Upper lobe of left lung (tissue), 6 donors: ENCODE measurements at regions not wholly inside any gene's neighbourhood (a gene's known extent, or its start where the extent isn't known, plus 50 kb on each side); places are given as distances from the start of the nearest gene placed in this dataset.

Experiments used
- ATAC-seq, 2 donors: fragments of 200-7000 bp; cut with Tn5 transposase; one replicate each; pipeline ENCODE4 v1.9.1; 2022; ENCODE audit warnings: mild to moderate bottlenecking in 2 of 2, moderate library complexity in 2 of 2; ENCODE audit not compliant: low FRiP score in 2 of 2
- DNase-seq, 2 donors: peaks; one replicate each; pipeline ENCODE4 v3.0.0-alpha.2; 2019 to 2020
- H3K27ac ChIP-seq, 4 donors: fragments of 200-600 bp; sonication (generic); one replicate each; pipeline ENCODE4 v1.5.1; 2016 to 2019
- H3K27me3 ChIP-seq, 4 donors: fragments of 200-600 bp; sonication (generic); one replicate each; pipeline ENCODE4 v1.5.1; 2017 to 2019
- H3K36me3 ChIP-seq, 4 donors: fragments of 200-600 bp; sonication (generic); one replicate each; pipeline ENCODE4 v1.5.1; 2016 to 2019
- H3K4me1 ChIP-seq, 4 donors: fragments of 200-600 bp; sonication (generic); one replicate each; pipeline ENCODE4 v1.5.1; 2018 to 2019
- H3K4me3 ChIP-seq, 4 donors: fragments of 200-600 bp; sonication (generic); one replicate each; pipeline ENCODE4 v1.5.1; 2017 to 2019; ENCODE audit warnings: mild to moderate bottlenecking in 2 of 4, moderate library complexity in 1 of 4
- H3K9me3 ChIP-seq, 4 donors: fragments of 200-600 bp; sonication (generic); one replicate each; pipeline ENCODE4 v1.5.1; 2018 to 2019
- EP300 ChIP-seq, 4 donors: sonication (generic); formaldehyde crosslinking; IDR thresholded peaks; one replicate each; pipeline ENCODE4 v1.5.1; 2017; ENCODE audit warnings: antibody characterized with exemption in 4 of 4, control low read depth in 2 of 4
- POLR2A ChIP-seq, 4 donors: fragments of 450-650 bp; IDR thresholded peaks; one replicate each; pipeline ENCODE4 v1.5.1; 2016 to 2017; ENCODE audit warnings: antibody characterized with exemption in 4 of 4, mild to moderate bottlenecking in 2 of 4
- POLR2AphosphoS5 ChIP-seq, 2 donors: sonication (generic); formaldehyde crosslinking; IDR thresholded peaks; one replicate each; pipeline ENCODE4 v1.5.1; 2017; ENCODE audit warnings: antibody characterized with exemption in 2 of 2
- WGBS, 2 donors: methylation state at CpG; one replicate each; pipeline ENCODE4 v1.1.5; 2017 to 2018; 5-methylcytosine and 5-hydroxymethylcytosine counted together
- TF ChIP-seq, protein P1 (sequence below), 6 experiments: fragments of 450-650 bp in 4 of 6; fragments of 200-600 bp in 2 of 6; sonication (generic) in 2 of 6; IDR thresholded peaks; one replicate each; pipeline ENCODE4 v1.5.1; 2016 to 2019; ENCODE audit warnings: antibody characterized with exemption in 6 of 6
- donor health status: DM: no; HTN: no; CAD: no; lungs with moderate emphysema.
- donor health status: DM: no; HTN: yes; CAD: no; lungs with severe emphysema.

DNA sequence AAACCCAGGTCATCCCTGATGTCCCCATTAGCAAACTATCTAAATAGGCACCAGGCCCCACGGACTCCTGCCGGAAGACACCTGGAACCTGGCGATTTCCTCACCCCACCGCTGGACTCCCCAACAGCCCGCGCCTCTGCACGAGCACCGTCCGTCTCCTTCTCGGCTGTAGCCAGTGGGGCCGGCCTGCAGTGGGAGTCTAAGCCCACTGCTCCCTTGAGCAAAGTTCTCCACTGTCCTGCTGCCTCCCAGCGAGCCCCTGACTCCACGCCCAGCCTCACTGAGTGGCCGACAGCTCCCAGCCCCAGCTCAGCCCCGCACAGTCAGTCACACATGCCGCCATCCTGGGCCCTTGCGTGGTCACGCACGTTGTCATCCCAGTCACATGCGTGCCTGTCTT is 211.3 kb upstream of the PPP2R2D start:
- Histone ChIP-seq H3K4me3 (no peak overlapping the region), H3K4me1 (no peaks in the 10 kb centered on the region), H3K27me3 (no peaks in the 10 kb centered on the region), H3K9me3 (no peaks in the 10 kb centered on the region), H3K36me3 (no peaks in the 10 kb centered on the region), H3K27ac (no peak overlapping the region)
- TF ChIP-seq POLR2A (IDR thresholded peaks at IDR 0.05), result no peak
- TF ChIP-seq EP300 (IDR thresholded peaks at IDR 0.05), result no peak
- TF ChIP-seq POLR2AphosphoS5 (IDR thresholded peaks at IDR 0.05), result no peak
- TF ChIP-seq, protein P1, sequence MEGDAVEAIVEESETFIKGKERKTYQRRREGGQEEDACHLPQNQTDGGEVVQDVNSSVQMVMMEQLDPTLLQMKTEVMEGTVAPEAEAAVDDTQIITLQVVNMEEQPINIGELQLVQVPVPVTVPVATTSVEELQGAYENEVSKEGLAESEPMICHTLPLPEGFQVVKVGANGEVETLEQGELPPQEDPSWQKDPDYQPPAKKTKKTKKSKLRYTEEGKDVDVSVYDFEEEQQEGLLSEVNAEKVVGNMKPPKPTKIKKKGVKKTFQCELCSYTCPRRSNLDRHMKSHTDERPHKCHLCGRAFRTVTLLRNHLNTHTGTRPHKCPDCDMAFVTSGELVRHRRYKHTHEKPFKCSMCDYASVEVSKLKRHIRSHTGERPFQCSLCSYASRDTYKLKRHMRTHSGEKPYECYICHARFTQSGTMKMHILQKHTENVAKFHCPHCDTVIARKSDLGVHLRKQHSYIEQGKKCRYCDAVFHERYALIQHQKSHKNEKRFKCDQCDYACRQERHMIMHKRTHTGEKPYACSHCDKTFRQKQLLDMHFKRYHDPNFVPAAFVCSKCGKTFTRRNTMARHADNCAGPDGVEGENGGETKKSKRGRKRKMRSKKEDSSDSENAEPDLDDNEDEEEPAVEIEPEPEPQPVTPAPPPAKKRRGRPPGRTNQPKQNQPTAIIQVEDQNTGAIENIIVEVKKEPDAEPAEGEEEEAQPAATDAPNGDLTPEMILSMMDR (IDR thresholded peaks at IDR 0.05), result no peak
- peak in 1 of 2 donors; percentile 80 for DNase-seq
- WGBS, 2 donors, result 87 to 89% methylated on average over 16 of the region's 20 CpGs
- no peak for ATAC-seq

DNA sequence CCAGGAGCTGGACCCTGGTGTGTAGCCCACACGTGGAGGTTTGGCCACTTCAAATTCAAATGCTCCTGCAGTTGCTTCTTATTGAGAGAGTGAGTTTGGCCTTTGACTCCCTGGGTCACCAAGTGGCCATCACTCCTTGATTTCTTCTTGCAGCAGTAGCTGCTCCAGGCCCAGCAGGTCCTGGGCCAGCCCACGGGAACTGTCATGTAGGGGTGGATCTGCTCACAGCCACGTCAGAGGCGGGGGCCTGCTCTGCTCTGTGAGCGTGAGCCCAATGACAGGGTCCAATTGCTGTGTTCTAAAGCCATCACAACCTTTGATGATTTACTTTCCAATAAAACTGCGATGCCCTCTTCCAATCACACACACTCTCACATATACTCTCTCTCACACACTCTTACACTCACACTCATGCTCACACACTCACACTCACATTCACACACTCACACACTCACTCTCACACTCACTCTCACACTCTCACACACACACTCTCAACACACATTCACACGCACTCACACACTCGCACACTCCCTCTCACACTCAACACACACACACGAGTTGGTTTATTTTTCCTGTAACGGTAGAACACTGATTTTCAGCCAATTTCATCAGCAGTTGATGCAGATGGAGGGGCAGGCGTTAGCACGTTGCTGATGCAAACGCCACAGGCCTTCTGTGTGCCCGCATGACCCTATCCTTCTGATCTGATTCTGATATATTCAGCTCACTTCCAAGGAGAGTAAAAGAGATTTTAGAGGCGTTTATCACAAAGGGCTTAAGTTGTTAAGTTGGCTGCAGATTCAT is 210.7 kb upstream of the PPP2R2D start:
- DNase-seq, result no peak
- ATAC-seq, result no peak

DNA sequence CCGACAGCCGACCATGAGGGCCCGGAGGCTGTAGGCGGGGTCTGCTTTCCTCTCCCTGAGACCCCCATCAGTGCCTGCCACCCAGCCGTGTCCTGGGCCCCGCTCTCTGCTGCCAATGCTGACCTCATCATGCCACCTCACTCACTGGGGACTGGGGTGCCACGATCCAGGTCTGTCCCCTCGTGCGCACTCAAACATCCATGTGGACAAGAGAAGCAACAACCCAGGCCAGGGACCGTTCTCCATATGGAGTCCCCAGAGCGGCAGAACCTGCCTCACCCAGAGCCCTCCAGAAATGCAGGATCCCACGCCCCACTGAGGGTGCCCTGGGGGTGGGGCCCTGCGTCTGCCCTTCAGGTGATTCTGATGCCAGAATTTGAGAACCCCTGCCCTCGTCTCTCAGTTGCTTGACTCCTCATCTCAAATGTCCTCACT is 210.0 kb upstream of the PPP2R2D start:
- DNase-seq (no peak), ATAC-seq (no peak)
- Histone ChIP-seq H3K36me3 (no peaks in the 10 kb centered on the region), H3K9me3 (no peaks in the 10 kb centered on the region), H3K4me1 (no peaks in the 10 kb centered on the region), H3K4me3 (no peak overlapping the region), H3K27ac (no peak overlapping the region), H3K27me3 (no peaks in the 10 kb centered on the region)
- TF ChIP-seq, protein P1 (IDR thresholded peaks at IDR 0.05), result no peak
- TF ChIP-seq EP300 (IDR thresholded peaks at IDR 0.05) (no peak), POLR2A (IDR thresholded peaks at IDR 0.05) (no peak), POLR2AphosphoS5 (IDR thresholded peaks at IDR 0.05) (no peak)
- WGBS, 2 donors, result 79 to 82% methylated on average over 4 to 14 of the region's 14 CpGs

More for the DNA sequence above, 210.7 kb upstream of the PPP2R2D start:
- no peaks in the 10 kb centered on the region for H3K27me3 ChIP-seq
- 66 to 74% methylated on average over 15 of the region's 15 CpGs for WGBS, 2 donors
- TF ChIP-seq POLR2AphosphoS5 (IDR thresholded peaks at IDR 0.05), result no peak
- TF ChIP-seq POLR2A (IDR thresholded peaks at IDR 0.05), result no peak
- TF ChIP-seq EP300 (IDR thresholded peaks at IDR 0.05), result no peak
- TF ChIP-seq, protein P1 (IDR thresholded peaks at IDR 0.05), result no peak
- no peaks in the 10 kb centered on the region for H3K4me1 ChIP-seq
- no peaks in the 10 kb centered on the region for H3K9me3 ChIP-seq
- no peak overlapping the region for H3K4me3 ChIP-seq
- no peaks in the 10 kb centered on the region for H3K36me3 ChIP-seq
- no peak overlapping the region for H3K27ac ChIP-seq

DNA sequence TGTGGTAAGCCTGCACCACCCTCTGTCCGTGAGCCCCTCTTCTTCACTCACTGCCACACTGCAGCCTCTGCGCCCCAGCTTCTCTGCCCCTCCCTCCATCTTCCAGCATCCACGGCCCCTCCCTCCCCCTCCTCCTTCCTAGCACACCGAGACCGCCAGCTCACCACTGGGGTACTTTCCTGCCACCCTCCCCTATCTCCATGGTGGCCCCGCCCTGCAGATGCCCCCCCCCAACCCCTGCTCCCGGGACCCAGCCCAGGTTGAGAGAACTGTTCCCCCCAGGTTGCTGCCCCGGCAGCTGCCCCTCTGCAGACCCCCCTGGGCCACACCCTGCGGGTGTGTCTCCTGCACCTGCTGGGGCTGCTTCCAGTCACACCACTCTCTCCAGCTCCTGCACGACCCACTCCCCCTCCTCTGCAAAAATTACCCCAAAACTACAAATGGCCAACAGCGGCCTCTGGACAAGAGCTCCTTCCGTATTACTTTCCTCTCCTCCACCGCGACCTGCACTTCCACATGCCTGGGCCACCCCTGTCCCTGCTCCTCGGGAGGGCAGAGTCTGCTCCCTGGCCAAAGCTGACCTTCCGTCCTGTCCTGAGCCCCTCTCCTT is 209.2 kb upstream of the PPP2R2D start:
- Histone ChIP-seq H3K27ac (no peak overlapping the region), H3K36me3 (no peaks in the 10 kb centered on the region), H3K27me3 (no peaks in the 10 kb centered on the region), H3K9me3 (no peaks in the 10 kb centered on the region), H3K4me3 (no peak overlapping the region), H3K4me1 (no peaks in the 10 kb centered on the region)
- TF ChIP-seq EP300 (IDR thresholded peaks at IDR 0.05) (no peak), POLR2A (IDR thresholded peaks at IDR 0.05) (no peak), POLR2AphosphoS5 (IDR thresholded peaks at IDR 0.05) (no peak)
- TF ChIP-seq, protein P1 (IDR thresholded peaks at IDR 0.05), result no peak
- DNase-seq (no peak), ATAC-seq (no peak)
- WGBS, 2 donors, result 68 to 73% methylated on average over 14 to 15 of the region's 16 CpGs
